NCI-H2029 (cell line): ENCODE measurements at regions not wholly inside any gene's neighbourhood (a gene's known extent, or its start where the extent isn't known, plus 50 kb on each side); places are given as distances from the start of the nearest gene placed in this dataset.
"Not testable (repeated sequence)": the region's sequence is repeated elsewhere in the genome, so short reads cannot be mapped to it uniquely, and the experiment has no call there.

Source experiments
- DNase-seq: peaks from one replicate; lab custom pipeline; 2025; lab: John Stamatoyannopoulos, UW

DNA sequence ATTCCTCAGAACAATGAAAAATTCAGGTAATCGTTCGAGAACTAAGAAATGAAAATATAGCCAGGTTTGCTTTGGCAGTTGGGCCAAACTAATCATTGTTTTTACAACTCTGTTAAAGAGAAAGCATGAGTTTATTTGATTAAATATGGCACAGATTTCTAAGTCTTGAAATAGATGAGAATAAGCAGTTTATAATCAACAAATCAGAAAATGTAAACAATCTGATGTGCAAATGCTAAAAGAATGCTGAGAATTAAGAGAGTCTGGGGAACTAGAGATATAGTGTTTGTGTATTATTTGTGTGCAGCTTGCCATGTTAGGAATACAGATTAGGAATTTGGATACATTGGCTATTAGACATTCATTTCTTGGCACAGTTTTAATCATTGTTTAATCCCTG is 212.5 kb downstream of the TANC2 start:
- no peak for DNase-seq

- DNase-seq: no peak
Measured at GRCh38 chr17:63181856-63182255, 215.8 kb downstream of the TANC2 start.

GRCh38 chr17:63185420-63185819 is 219.4 kb downstream of the TANC2 start:
- no peak for DNase-seq

- no peak for DNase-seq
Measured at GRCh38 chr17:63189082-63189481, 223.0 kb downstream of the TANC2 start.

DNA sequence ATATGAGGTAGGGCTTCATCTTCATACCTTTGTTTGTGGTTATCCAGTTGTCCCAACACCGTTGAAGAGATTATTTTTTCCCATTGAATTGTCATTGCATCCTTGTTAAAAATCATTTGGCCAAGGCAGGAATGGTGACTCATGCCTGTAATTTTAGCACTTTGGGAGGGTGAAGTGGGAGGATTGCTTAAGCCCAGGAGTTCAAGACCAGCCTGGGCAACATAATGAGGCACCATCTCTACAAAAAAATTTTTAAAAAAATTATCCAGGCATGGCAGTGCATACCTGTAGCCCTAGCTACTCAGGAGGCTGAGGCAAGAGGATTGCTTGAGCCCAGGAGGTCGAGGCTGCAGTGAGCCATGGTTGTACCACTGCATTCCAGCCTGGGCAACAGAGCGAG is 223.9 kb downstream of the TANC2 start:
- no peak for DNase-seq

DNA sequence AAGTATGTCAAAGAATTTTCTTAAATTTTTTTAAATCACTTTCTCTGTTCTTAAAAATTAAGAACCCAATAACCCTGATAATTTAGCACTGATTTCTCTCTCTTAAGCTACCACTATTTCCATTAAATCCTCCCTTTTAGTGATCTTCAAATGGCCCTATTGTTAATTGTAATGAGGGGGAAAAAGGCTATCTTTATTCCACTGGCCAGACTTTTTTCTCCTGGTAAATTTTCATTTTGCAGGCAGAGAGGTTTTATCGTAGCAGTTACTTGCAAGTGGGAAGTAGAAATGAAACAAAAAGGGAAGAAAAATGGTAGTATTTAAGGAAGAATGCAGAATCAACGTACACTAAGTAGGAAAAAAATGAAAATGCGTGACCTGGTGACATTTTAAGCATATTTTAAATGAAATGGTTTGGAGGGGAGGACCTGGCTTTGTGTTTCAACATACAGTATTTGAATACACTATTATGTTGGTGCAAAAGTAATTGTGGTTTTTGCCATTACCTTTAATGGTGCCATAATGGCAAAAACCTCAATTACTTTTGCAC is 224.9 kb downstream of the TANC2 start:
- DNase-seq: no peak

- DNase-seq: no peak
Measured at GRCh38 chr17:63191610-63192009, 225.6 kb downstream of the TANC2 start.

DNA sequence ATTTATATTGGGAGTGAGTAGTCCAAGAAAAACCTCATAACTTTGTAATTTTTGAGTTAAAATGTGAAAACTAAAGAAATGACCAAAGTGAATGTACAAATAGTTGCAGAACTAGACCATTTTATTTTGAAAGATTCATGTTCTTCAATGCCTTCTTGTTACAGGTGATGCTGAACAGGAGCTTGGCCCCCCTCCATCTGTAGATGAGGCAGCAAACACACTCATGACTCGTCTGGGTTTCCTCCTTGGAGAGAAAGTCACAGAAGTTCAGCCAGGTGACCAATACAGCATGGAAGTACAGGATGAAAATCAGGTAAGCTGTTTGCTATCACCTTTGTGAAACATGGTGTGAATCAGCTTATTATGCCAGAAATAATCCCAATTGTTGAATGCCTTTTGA is 227.8 kb downstream of the TANC2 start:
- DNase-seq: no peak

DNA sequence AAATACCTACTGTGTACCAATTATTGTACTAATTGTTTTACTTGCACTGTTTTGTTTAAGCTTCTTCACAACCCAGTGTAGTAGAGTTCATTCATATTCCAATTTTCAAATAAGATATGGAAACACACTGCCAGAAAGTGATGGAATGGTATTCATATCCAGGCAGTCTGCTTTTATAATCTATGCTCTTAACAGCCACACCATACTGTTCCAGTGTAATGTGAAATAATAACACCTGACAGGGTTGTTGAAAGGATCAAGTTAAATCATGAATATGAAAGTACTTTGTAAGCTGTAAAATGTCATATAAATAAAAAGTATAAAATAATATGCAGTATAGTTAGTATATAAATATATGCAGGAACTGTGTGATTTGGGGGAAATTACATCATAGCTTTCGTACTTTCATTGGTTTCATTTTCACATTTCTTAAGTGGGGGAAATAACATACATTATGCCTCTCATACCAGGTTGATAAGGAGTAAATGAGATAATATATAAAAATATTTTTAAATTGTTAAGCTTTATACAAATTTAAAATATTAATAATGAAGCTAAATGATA is 230.8 kb downstream of the TANC2 start:
- DNase-seq: no peak

DNA sequence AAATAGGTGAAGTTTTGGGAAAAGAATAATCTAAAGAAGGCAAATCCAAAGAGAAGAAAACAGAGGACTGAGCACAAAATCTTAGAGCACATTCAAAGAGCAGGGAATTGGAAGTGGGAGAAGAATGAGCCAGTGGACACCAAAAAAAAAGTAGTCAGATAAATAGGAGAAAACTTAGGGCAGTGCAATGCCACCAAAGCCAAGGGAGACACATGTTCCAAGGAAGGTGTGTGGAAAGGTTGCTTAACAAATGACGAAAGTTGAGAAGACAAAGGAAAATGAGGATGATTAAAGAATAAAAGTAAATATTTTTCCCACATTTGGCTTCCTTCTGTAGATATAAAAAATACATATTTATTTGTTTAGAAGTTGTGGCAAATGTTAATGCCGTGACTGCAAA is 237.6 kb downstream of the TANC2 start:
- DNase-seq: no peak

- no peak for DNase-seq
Measured at GRCh38 chr17:63221939-63222338, 224.2 kb downstream of the CYB561 start.

DNA sequence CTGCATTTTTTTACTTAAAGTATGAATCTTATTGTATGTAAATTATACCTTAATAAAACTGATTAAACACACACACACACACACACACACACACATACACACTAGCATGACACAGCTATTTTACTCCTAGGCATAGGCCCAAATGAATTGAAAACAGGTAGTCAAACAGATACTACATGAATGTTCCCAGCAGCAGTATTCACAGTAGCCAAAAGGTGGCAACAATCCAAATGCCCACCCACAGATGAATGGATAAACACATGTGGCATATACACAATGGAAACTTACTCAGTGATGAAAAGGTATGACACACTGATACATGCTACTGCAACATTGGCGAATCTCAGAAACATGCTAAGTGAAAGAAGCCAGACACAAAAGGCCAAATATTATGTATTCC is 223.5 kb downstream of the CYB561 start:
- no peak for DNase-seq

GRCh38 chr17:63223212-63223911 is 222.7 kb downstream of the CYB561 start:
- no peak for DNase-seq

DNA sequence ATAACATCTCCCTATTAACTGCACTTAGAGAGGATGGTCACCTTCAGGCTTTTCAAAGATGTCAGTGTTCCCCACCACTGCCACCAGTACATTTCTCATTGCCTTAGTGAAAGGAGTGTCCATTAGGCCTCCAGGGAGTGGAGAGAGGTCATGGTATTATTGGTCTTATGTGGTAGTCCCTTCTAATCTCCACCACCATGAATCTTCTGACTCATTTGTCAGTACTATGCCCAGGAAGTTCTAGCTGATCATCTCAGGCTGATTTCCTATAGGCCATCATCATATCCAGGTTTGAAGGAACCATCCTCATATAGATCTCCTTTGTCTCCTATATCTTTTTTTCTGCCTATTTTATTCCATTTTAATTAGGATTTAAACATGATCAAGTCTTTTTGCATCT is 221.5 kb downstream of the CYB561 start:
- no peak for DNase-seq

DNA sequence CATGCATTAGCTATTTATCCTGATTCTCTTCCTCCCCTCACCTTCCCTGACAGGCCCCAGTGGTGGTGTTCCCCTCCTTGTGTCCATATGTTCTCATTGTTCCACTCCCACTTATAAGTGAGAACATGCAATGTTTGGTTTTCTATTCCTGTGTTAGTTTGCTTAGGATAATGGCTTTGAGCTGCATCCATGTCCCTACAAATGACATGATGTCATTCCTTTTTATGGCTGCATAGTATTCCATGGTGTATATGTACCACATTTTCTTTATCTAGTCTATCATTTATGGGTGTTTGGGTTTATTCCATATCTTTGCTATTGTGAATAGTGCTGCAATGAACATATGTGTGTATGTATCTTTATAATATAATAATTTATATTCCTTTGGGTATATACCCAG is 219.4 kb downstream of the CYB561 start:
- not testable (repeated sequence) for DNase-seq

GRCh38 chr17:63231015-63231620 is 215.0 kb downstream of the CYB561 start:
- DNase-seq: not testable (repeated sequence)

- DNase-seq: no peak
Measured at GRCh38 chr17:63232565-63233310, 213.4 kb downstream of the CYB561 start.

GRCh38 chr17:63240106-63240505 is 206.0 kb downstream of the CYB561 start:
- no peak for DNase-seq

GRCh38 chr17:63246344-63246743 is 199.8 kb downstream of the CYB561 start:
- no peak for DNase-seq

- DNase-seq: no peak
Measured at GRCh38 chr17:63247706-63248105, 198.4 kb downstream of the CYB561 start.

GRCh38 chr17:63249256-63250004 is 196.7 kb downstream of the CYB561 start:
- DNase-seq: peak; percentile 60

DNA sequence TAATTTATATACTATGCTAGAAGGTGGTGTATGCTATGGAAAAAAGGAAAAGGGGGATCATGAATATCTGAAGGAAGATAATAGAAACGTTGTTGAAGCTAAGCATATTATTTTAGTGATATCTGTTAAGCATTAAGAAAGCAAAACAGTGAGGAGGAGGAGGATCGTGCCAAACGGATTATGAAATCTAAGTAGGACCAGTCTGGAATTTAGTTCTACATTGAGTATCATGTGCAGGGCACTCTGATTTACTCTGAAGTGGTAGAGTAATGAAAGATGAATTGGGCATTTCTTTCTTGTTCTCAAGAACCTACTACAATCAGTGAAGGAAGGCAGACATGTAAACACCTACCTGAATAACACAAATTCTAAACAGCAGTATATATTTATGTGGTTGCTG is 195.3 kb downstream of the CYB561 start:
- DNase-seq: no peak
